ENCODE measurements at regions not wholly inside any gene's neighbourhood (a gene's known extent, or its start where the extent isn't known, plus 50 kb on each side); places are given as distances from the start of the nearest gene placed in this dataset.

DNA sequence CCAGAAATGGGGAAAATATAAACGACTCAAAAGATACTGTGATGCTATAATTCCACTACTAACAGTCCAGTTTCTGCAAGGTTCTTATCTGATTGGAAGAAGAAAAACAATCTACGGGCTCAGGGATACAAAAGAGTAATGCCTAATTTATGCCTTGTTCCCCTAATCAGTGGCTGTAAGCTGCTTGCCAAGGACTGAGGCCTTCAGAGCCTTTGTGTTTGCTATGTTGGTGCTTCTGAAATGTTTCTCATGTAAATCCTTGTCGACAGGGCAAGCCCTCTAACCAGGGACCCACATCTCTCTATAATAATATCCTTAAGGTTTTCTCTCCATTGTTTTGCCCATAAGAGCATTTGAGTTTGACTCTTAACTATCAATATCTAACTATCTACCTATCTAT is 89.7 kb upstream of the CLDN10 start:
- H3K27me3 ChIP-seq (ENCODE audit: control insufficient read depth in 1 of 2, insufficient read depth in 2 of 2, low read length in 2 of 2) = no peaks in the 10 kb centered on the region
- CTCF ChIA-PET = no interaction called here
- TF ChIP-seq, protein P1, sequence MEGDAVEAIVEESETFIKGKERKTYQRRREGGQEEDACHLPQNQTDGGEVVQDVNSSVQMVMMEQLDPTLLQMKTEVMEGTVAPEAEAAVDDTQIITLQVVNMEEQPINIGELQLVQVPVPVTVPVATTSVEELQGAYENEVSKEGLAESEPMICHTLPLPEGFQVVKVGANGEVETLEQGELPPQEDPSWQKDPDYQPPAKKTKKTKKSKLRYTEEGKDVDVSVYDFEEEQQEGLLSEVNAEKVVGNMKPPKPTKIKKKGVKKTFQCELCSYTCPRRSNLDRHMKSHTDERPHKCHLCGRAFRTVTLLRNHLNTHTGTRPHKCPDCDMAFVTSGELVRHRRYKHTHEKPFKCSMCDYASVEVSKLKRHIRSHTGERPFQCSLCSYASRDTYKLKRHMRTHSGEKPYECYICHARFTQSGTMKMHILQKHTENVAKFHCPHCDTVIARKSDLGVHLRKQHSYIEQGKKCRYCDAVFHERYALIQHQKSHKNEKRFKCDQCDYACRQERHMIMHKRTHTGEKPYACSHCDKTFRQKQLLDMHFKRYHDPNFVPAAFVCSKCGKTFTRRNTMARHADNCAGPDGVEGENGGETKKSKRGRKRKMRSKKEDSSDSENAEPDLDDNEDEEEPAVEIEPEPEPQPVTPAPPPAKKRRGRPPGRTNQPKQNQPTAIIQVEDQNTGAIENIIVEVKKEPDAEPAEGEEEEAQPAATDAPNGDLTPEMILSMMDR (IDR thresholded peaks at IDR 0.05) = no peak
- no peaks in the 10 kb centered on the region for H3K27me3 Mint-ChIP-seq
- H3K9me3 Mint-ChIP-seq = peaks cover 3% of the 10 kb centered on the region
- H3K4me3 ChIP-seq (ENCODE audit: low read length) = no peak overlapping the region
- peaks cover 4 to 10% of the 10 kb centered on the region in 2 experiments for H3K9me3 ChIP-seq (ENCODE audit: control insufficient read depth in 1 of 2, insufficient read depth in 1 of 2, low read length in 2 of 2)
- POLR2A ChIA-PET = no interaction called here
- no peak for DNase-seq
- H3K4me1 ChIP-seq (ENCODE audit: insufficient read depth, low read length) = no peaks in the 10 kb centered on the region
- no peaks in the 10 kb centered on the region for H3K36me3 ChIP-seq (ENCODE audit: insufficient read depth, low read length)
- H3K27ac ChIP-seq (ENCODE audit: low read depth in 1 of 2, low read length in 2 of 2) = no peak overlapping the region
- H3K4me1 Mint-ChIP-seq (ENCODE audit: low read depth) = no peaks in the 10 kb centered on the region
- intact Hi-C loops (cut with DNase I, micrococcal nuclease) = no loop called here
- ATAC-seq (ENCODE audit: poor library complexity) = no peak
- H3K27ac Mint-ChIP-seq = no peak overlapping the region
- H3K4me3 Mint-ChIP-seq = no peak overlapping the region
- no peaks in the 10 kb centered on the region for H3K36me3 Mint-ChIP-seq (ENCODE audit: low read depth)

DNA sequence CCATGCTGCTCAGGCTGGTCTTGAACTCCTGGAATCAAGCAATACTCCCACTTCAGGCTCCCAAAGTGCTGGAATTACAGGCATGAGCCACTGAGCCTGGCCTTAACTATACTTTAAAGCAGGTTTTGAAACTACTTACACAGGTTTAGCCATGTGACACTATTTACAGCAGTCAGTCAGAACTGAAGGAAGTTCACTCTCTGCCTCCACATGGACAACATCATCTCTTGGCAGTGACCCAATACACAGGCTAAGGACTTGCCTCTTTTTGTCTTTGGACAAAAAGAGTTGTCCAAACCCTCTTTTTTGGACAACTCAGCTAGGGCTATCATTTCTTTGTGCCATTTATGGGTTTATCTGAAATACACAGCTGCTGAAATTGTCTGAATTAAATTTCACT is 89.0 kb upstream of the CLDN10 start:
- Histone ChIP-seq H3K27ac (ENCODE audit: low read depth in 1 of 2, low read length in 2 of 2) (no peak overlapping the region), H3K4me1 (ENCODE audit: insufficient read depth, low read length) (no peaks in the 10 kb centered on the region), H3K36me3 (ENCODE audit: insufficient read depth, low read length) (no peaks in the 10 kb centered on the region), H3K27me3 (ENCODE audit: control insufficient read depth in 1 of 2, insufficient read depth in 2 of 2, low read length in 2 of 2) (no peaks in the 10 kb centered on the region), H3K9me3 (ENCODE audit: control insufficient read depth in 1 of 2, insufficient read depth in 1 of 2, low read length in 2 of 2) (peaks cover 4 to 10% of the 10 kb centered on the region in 2 experiments), H3K4me3 (ENCODE audit: low read length) (no peak overlapping the region)
- Mint-ChIP-seq H3K27me3 (no peaks in the 10 kb centered on the region), H3K36me3 (ENCODE audit: low read depth) (no peaks in the 10 kb centered on the region), H3K27ac (no peak overlapping the region), H3K9me3 (peaks cover 3% of the 10 kb centered on the region), H3K4me1 (ENCODE audit: low read depth) (no peaks in the 10 kb centered on the region), H3K4me3 (no peak overlapping the region)
- CTCF ChIA-PET = no interaction called here
- TF ChIP-seq, protein P1 (IDR thresholded peaks at IDR 0.05) = no peak
- DNase-seq (no peak), ATAC-seq (ENCODE audit: poor library complexity) (no peak)
- POLR2A ChIA-PET = no interaction called here
- intact Hi-C loops (cut with DNase I, micrococcal nuclease) = no loop called here

DNA sequence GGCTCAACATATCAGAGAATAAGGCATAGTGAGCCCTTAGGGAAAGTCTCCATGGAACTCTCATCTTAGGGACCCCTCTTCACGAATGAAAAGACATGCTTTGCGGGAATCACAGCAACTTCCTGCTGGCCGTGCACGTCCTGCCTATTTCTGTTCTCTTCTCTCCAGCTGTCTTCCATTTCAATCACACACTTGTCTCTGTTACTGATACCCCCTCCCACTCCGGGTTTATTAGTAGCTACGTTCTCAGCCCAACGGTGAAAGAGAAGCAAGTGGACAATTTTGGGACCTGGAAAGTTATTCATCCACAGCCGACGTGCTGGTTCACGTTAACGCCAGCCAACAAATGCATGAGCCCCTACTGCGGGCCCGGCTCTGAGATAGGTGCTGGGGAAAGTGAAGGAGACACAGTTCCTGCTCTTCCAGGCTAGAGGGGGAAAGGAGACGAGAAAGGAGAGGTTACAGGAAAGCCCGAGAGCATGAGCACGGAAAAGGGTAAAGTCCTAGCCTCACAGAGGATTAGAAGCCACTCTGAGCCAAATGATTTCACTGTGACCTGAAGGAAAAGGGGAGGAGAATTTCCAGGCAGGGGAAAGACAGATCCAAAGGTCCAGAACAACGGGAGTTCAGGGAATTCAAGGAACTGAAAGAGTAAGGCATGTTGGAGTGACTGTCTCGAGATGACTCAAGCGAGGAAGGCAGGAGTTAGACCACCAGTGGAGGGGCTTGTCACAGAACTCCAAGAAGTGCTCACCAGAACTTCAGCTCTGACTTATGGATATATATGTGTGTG is 81.8 kb upstream of the CLDN10 start:
- Histone ChIP-seq H3K27ac (ENCODE audit: low read depth in 1 of 2, low read length in 2 of 2) (no peak overlapping the region), H3K27me3 (ENCODE audit: control insufficient read depth in 1 of 2, insufficient read depth in 2 of 2, low read length in 2 of 2) (no peaks in the 10 kb centered on the region), H3K4me3 (ENCODE audit: low read length) (no peak overlapping the region), H3K4me1 (ENCODE audit: insufficient read depth, low read length) (no peaks in the 10 kb centered on the region), H3K36me3 (ENCODE audit: insufficient read depth, low read length) (no peaks in the 10 kb centered on the region), H3K9me3 (ENCODE audit: control insufficient read depth in 1 of 2, insufficient read depth in 1 of 2, low read length in 2 of 2) (peaks cover 0 to 4% of the 10 kb centered on the region in 2 experiments)
- Mint-ChIP-seq H3K27ac (no peak overlapping the region), H3K4me1 (ENCODE audit: low read depth) (no peaks in the 10 kb centered on the region), H3K4me3 (no peak overlapping the region), H3K27me3 (no peaks in the 10 kb centered on the region), H3K9me3 (no peaks in the 10 kb centered on the region), H3K36me3 (ENCODE audit: low read depth) (no peaks in the 10 kb centered on the region)
- CTCF ChIA-PET = no interaction called here
- intact Hi-C loops (cut with DNase I, micrococcal nuclease) = no loop called here
- DNase-seq (no peak), ATAC-seq (ENCODE audit: poor library complexity) (no peak)
- POLR2A ChIA-PET = no interaction called here
- TF ChIP-seq, protein P1 (IDR thresholded peaks at IDR 0.05) = no peak
